GM12878 (cell line): ENCODE measurements at regions not wholly inside any gene's neighbourhood (a gene's known extent, or its start where the extent isn't known, plus 50 kb on each side); places are given as distances from the start of the nearest gene placed in this dataset.

Source experiments
- FOXM1 ChIP-seq: IDR thresholded peaks from 2 replicates; pipeline ENCODE4 v1.6.1; 2012; ENCODE audit warnings: low read depth, mild to moderate bottlenecking, inconsistent platforms, low read length, moderate library complexity
- JUND ChIP-seq: IDR thresholded peaks from 2 replicates; pipeline ENCODE4 v1.6.1; 2012; ENCODE audit warnings: low read depth, mild to moderate bottlenecking, low read length, improper control_type of control experiment, moderate library complexity
- NR2C2 ChIP-seq: IDR thresholded peaks from 2 replicates; pipeline ENCODE4 v1.6.1; 2011; ENCODE audit warnings: borderline replicate concordance, low read depth; ENCODE audit not compliant: control insufficient read depth, insufficient read length
- PRDM15 ChIP-seq: fragments of 450-650 bp; formaldehyde crosslinking; IDR thresholded peaks from 2 replicates; pipeline ENCODE4 v1.4.0; 2020; ENCODE audit warnings: mild to moderate bottlenecking, moderate library complexity
- ZBTB40 ChIP-seq: fragments of 450-650 bp; IDR thresholded peaks from 2 replicates; pipeline ENCODE4 v1.6.1; 2016; ENCODE audit warnings: mild to moderate bottlenecking, moderate library complexity, borderline replicate concordance
- ZNF687 ChIP-seq: fragments of 450-650 bp; IDR thresholded peaks from 2 replicates; pipeline ENCODE4 v1.6.1; 2017; ENCODE audit warnings: mild to moderate bottlenecking, moderate library complexity

DNA sequence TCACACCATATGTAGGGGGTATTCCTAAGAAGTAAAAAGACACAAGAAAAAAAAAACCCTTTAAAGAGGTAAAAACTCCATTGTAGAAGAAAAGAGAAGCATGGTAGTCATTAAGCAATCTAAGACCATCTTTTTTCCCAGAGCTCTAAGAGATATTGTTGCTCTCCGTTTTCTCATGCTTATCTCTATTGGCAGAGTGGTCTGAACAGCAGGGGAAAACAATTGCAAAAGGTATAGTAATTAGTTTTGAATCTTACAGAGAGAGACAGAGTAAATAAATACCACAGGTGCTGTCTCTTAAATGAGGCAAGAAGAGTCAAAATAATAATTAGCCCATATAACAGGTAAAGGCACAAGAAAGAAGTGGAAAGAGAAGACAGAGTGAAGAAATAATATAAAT lies 821.4 kb upstream of the CA10 start (continued):
- TF ChIP-seq ZBTB40 (no peak), FOXM1 (no peak), NR2C2 (no peak), ZNF687 (no peak), JUND (no peak), PRDM15 (CRISPR knock-in tag) (no peak)
